Tibial nerve (tissue), 3 donors: ENCODE measurements at regions not wholly inside any gene's neighbourhood (a gene's known extent, or its start where the extent isn't known, plus 50 kb on each side); places are given as distances from the start of the nearest gene placed in this dataset.

Experiments used
- CTCF ChIP-seq, 5 experiments: fragments of 200-600 bp in 3 of 5; fragments of 450-650 bp in 2 of 5; sonication (generic) in 3 of 5; IDR thresholded peaks; one replicate each; pipeline ENCODE4 v1.5.1; 2016 to 2019; ENCODE audit warnings: antibody characterized with exemption in 5 of 5, mild to moderate bottlenecking in 3 of 5, moderate library complexity in 2 of 5
- POLR2A ChIP-seq, 2 donors: fragments of 450-650 bp; IDR thresholded peaks; one replicate each; pipeline ENCODE4 v1.6.1; 2017; ENCODE audit warnings: antibody characterized with exemption in 2 of 2, mild to moderate bottlenecking in 2 of 2, moderate library complexity in 2 of 2

GRCh38 chr7:136717910-136718557 is 150.4 kb upstream of the CHRM2 start:
- no peak for TF ChIP-seq POLR2A (IDR thresholded peaks at IDR 0.05)
- TF ChIP-seq CTCF (IDR thresholded peaks at IDR 0.05): no peak
